A549 (cell line): ENCODE measurements at regions not wholly inside any gene's neighbourhood (a gene's known extent, or its start where the extent isn't known, plus 50 kb on each side); places are given as distances from the start of the nearest gene placed in this dataset.

Experiments used
- ATAC-seq, 2 experiments: fragments of 200-7000 bp in 1 of 2; fragments of >200 bp in 1 of 2; cut with Nextera tagmentation in 1 of 2; cut with Tn5 transposase in 1 of 2; 3 replicates each; pipeline versions ENCODE4 v1.8.0 to v1.9.1; 2018 to 2020; ENCODE audit warnings: mild to moderate bottlenecking in 1 of 2, moderate library complexity in 1 of 2
- CTCF ChIA-PET: fragments of 300-600 bp; sonication (Branson Sonifier 250); formaldehyde crosslinking; extraction: SDS; loops from one replicate; lab custom pipeline; 2021; ENCODE audit warnings: antibody characterized with exemption, inconsistent platforms; lab: Yijun Ruan, JAX
- POLR2A ChIA-PET: fragments of 350-600 bp; formaldehyde crosslinking; extraction: SDS; loops from one replicate; lab custom pipeline; 2021; ENCODE audit warnings: antibody characterized with exemption, inconsistent platforms; lab: Yijun Ruan, JAX
- DNase-seq, 2 experiments: peaks; one replicate each; pipeline versions ENCODE4 v3.0.0 to v3.0.0-alpha.2; 2011 to 2016; ENCODE audit warnings: low read depth in 1 of 2, low spot score in 1 of 2
- FAIRE-seq: peaks from 2 replicates; lab custom pipeline; 2011; peaks lifted over from hg19 to GRCh38; lab: Jason Lieb, UNC
- H3K27ac ChIP-seq, 2 experiments: fragments of >200 bp; sonication (Bioruptor Twin); formaldehyde crosslinking; 3 replicates each; pipeline ENCODE4 v1.5.1; 2016 to 2017
- H3K4me1 ChIP-seq: fragments of >200 bp; sonication (Bioruptor Twin); formaldehyde crosslinking; 3 replicates; pipeline ENCODE4 v1.6.1; 2016
- H3K4me2 ChIP-seq: fragments of >200 bp; sonication (Bioruptor Twin); formaldehyde crosslinking; 3 replicates; pipeline ENCODE4 v1.6.1; 2016
- H3K4me3 ChIP-seq: fragments of >200 bp; sonication (Bioruptor Twin); formaldehyde crosslinking; 3 replicates; pipeline ENCODE4 v1.5.1; 2016
- H3K9me3 ChIP-seq: fragments of >200 bp; sonication (Bioruptor Twin); formaldehyde crosslinking; 3 replicates; pipeline ENCODE4 v1.6.1; 2016
- BCL3 ChIP-seq: fragments of >200 bp; sonication (Bioruptor Twin); formaldehyde crosslinking; IDR thresholded peaks from 3 replicates; pipeline ENCODE4 v1.6.1; 2016
- EHF ChIP-seq: fragments of 250-450 bp; sonication (Bioruptor Pico); IDR thresholded peaks from 2 replicates; pipeline ENCODE4 v1.5.0; 2020; ENCODE audit warnings: mild to moderate bottlenecking
- EHMT2 ChIP-seq: fragments of 200-600 bp; sonication (generic); IDR thresholded peaks from 2 replicates; pipeline ENCODE4 v1.6.1; 2016; ENCODE audit warnings: antibody characterized with exemption, low read depth, mild to moderate bottlenecking, moderate library complexity
- FOSB ChIP-seq: fragments of 250-450 bp; sonication (Bioruptor Pico); IDR thresholded peaks from 2 replicates; pipeline ENCODE4 v1.5.0; 2020; ENCODE audit warnings: mild to moderate bottlenecking, moderate library complexity
- HDAC2 ChIP-seq: fragments of 200-600 bp; sonication (generic); IDR thresholded peaks from 2 replicates; pipeline ENCODE4 v1.6.1; 2016
- HMGXB4 ChIP-seq: fragments of 250-450 bp; sonication (Bioruptor Pico); IDR thresholded peaks from 2 replicates; pipeline ENCODE4 v1.5.0; 2021; ENCODE audit warnings: mild to moderate bottlenecking, moderate library complexity, borderline replicate concordance
- HOXA7 ChIP-seq: fragments of 250-450 bp; sonication (Bioruptor Pico); IDR thresholded peaks from 2 replicates; pipeline ENCODE4 v1.5.0; 2020; ENCODE audit warnings: mild to moderate bottlenecking, moderate library complexity
- KDM1A ChIP-seq: fragments of 200-600 bp; sonication (generic); IDR thresholded peaks from 2 replicates; pipeline ENCODE4 v1.6.1; 2016; ENCODE audit warnings: low read depth, mild to moderate bottlenecking
- KDM5A ChIP-seq: fragments of 200-600 bp; sonication (generic); IDR thresholded peaks from 2 replicates; pipeline ENCODE4 v1.6.1; 2016; ENCODE audit warnings: antibody characterized with exemption, mild to moderate bottlenecking
- MAFK ChIP-seq: fragments of 450-650 bp; IDR thresholded peaks from 2 replicates; pipeline ENCODE4 v1.6.1; 2014; ENCODE audit not compliant: partially characterized antibody
- NR3C1 ChIP-seq: fragments of >200 bp; sonication (Bioruptor Twin); formaldehyde crosslinking; IDR thresholded peaks from 3 replicates; pipeline ENCODE4 v1.6.1; 2017
- POLR2A ChIP-seq: IDR thresholded peaks from 2 replicates; pipeline ENCODE4 v1.6.1; 2012; ENCODE audit warnings: mild to moderate bottlenecking, low read length
- RCOR1 ChIP-seq: fragments of 150-350 bp; IDR thresholded peaks from 2 replicates; pipeline ENCODE4 v1.6.1; 2014; ENCODE audit warnings: antibody characterized with exemption, low read length, low read depth
- REST ChIP-seq: fragments of 200-600 bp; sonication (generic); IDR thresholded peaks from 2 replicates; pipeline ENCODE4 v1.6.1; 2016; ENCODE audit warnings: antibody characterized with exemption, mild to moderate bottlenecking, moderate library complexity
- TFCP2L1 ChIP-seq: fragments of 250-450 bp; sonication (Bioruptor Pico); IDR thresholded peaks from 2 replicates; pipeline ENCODE4 v1.5.0; 2021; ENCODE audit warnings: mild to moderate bottlenecking
- ZSCAN20 ChIP-seq: fragments of 250-450 bp; sonication (Bioruptor Pico); IDR thresholded peaks from 2 replicates; pipeline ENCODE4 v1.8.0; 2022; ENCODE audit warnings: mild to moderate bottlenecking, moderate library complexity
- WGBS: methylation state at CpG from one replicate; pipeline ENCODE4 v1.1.6; 2017; ENCODE audit errors: missing lambda C conversion rate; 5-methylcytosine and 5-hydroxymethylcytosine counted together
- TF ChIP-seq, protein P1 (sequence below): IDR thresholded peaks from 2 replicates; pipeline ENCODE4 v1.6.1; 2012

DNA sequence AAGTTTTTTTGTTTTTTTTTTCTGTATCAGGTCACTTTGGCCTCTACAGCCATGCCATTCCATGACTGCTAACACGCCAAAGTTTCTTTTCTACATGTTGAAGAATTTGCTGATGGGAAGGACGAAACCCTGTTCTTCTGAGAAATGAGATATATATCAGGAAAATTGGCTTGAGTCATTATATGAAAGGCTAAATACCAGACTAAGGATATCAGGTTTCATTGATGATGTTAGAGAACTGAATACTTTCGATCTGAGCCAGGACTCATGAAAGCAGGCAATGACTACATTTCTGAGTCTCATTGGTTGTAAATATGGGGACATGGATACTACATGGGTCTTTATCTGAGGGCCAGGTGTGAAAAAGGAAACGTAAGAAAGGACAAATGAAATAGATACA is 181.4 kb downstream of the OSR1 start:
- 75% methylated on average over 4 of the region's 4 CpGs for WGBS
- DNase-seq = no peak
- no peak overlapping the region for H3K4me2 ChIP-seq
- TF ChIP-seq ZSCAN20 (CRISPR knock-in tag) (no peak), KDM5A (no peak), EHMT2 (no peak), NR3C1 (no peak), FOSB (CRISPR knock-in tag) (no peak), KDM1A (no peak), EHF (CRISPR knock-in tag) (no peak), RCOR1 (no peak), HOXA7 (no peak), REST (no peak)
- TF ChIP-seq, protein P1, sequence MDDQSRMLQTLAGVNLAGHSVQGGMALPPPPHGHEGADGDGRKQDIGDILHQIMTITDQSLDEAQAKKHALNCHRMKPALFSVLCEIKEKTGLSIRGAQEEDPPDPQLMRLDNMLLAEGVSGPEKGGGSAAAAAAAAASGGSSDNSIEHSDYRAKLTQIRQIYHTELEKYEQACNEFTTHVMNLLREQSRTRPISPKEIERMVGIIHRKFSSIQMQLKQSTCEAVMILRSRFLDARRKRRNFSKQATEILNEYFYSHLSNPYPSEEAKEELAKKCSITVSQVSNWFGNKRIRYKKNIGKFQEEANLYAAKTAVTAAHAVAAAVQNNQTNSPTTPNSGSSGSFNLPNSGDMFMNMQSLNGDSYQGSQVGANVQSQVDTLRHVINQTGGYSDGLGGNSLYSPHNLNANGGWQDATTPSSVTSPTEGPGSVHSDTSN = no peak
- no peak overlapping the region for H3K4me3 ChIP-seq
- POLR2A ChIA-PET = no interaction called here
- H3K27ac ChIP-seq = no peak overlapping the region
- CTCF ChIA-PET = no interaction called here
- peak; percentile 13 for FAIRE-seq
- ATAC-seq = no peak
- no peaks in the 10 kb centered on the region for H3K4me1 ChIP-seq
- peaks cover 13% of the 10 kb centered on the region; the same call in 1 of the 3 replicates for H3K9me3 ChIP-seq

DNA sequence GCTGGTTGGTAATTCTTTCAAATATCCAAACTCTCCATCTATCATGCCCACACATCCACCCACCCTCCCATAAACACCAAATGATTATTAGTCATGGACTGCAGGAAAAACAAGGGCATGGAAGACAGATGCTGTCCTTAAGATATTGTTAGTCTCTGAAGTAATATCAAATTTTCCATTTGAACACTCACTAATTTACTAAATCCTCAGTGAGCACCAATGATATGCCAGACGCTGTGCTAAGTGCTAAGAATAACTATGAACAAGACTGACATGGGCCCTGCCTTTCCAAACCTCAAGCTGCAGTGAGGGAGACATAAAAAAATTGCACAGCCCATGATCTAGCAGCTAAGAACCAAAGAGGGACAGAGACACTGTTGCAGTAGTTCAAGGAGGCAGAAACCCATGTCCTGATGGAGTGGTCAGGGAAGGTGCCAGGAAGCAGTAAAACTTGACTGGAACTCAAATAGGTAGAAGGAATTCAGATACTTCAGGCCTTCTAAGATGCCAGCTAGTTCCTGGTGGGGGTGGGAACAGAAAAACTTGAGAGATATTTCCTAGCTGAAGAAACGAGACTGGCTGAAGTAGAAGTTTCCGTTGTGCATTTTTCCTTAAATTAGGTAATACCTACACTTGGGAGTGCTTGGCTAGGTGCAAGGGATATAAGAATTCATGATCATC is 182.1 kb downstream of the OSR1 start:
- Histone ChIP-seq H3K4me2 (no peak overlapping the region), H3K4me3 (no peak overlapping the region), H3K9me3 (peaks cover 10% of the 10 kb centered on the region; the same call in 1 of the 3 replicates), H3K4me1 (no peaks in the 10 kb centered on the region), H3K27ac (no peak overlapping the region)
- TF ChIP-seq HMGXB4 (no peak), POLR2A (no peak), MAFK (no peak), EHF (CRISPR knock-in tag) (no peak)
- FAIRE-seq = no peak
- ChIA-PET CTCF (no interaction called here), POLR2A (no interaction called here)
- no peak for DNase-seq
- no peak for ATAC-seq
- 81% methylated on average over 3 of the region's 3 CpGs for WGBS

- DNase-seq (no peak), ATAC-seq (no peak), FAIRE-seq (no peak)
- Histone ChIP-seq H3K4me2 (no peak overlapping the region), H3K9me3 (peaks cover 4% of the 10 kb centered on the region; the same call in 1 of the 3 replicates), H3K4me3 (no peak overlapping the region), H3K4me1 (no peaks in the 10 kb centered on the region), H3K27ac (no peak overlapping the region)
- no peak for TF ChIP-seq KDM5A
- TF ChIP-seq TFCP2L1 (CRISPR knock-in tag) = no peak
- TF ChIP-seq HDAC2 = no peak
- no peak for TF ChIP-seq BCL3
- TF ChIP-seq FOSB (CRISPR knock-in tag) = no peak
- WGBS = 79% methylated on average over 2 of the region's 2 CpGs
- ChIA-PET CTCF (no interaction called here), POLR2A (no interaction called here)
Measured at GRCh38 chr2:19174176-19174575, 184.2 kb downstream of the OSR1 start.
